Kidney epithelial cell (primary cell): ENCODE measurements at regions not wholly inside any gene's neighbourhood (a gene's known extent, or its start where the extent isn't known, plus 50 kb on each side); places are given as distances from the start of the nearest gene placed in this dataset.

Experiments
- DNase-seq: peaks from one replicate; pipeline ENCODE4 v3.0.0-alpha.2; 2010; ENCODE audit warnings: low read depth
- H3K27me3 ChIP-seq: 2 replicates; pipeline ENCODE4 v1.6.0; 2011; ENCODE audit warnings: low read length; ENCODE audit not compliant: control insufficient read depth, insufficient read depth
- H3K36me3 ChIP-seq: 2 replicates; pipeline ENCODE4 v1.5.1; 2011; ENCODE audit warnings: low read length; ENCODE audit not compliant: control insufficient read depth, insufficient read depth
- H3K4me3 ChIP-seq: 2 replicates; pipeline ENCODE4 v1.5.1; 2011; ENCODE audit warnings: low read depth, mild to moderate bottlenecking, control low read depth, low read length
- TF ChIP-seq, protein P1 (sequence below): IDR thresholded peaks from 2 replicates; pipeline ENCODE4 v1.5.1; 2011; ENCODE audit warnings: mild to moderate bottlenecking, moderate library complexity, low read length, control low read depth, inconsistent platforms; ENCODE audit not compliant: insufficient read depth, poor library complexity, severe bottlenecking

DNA sequence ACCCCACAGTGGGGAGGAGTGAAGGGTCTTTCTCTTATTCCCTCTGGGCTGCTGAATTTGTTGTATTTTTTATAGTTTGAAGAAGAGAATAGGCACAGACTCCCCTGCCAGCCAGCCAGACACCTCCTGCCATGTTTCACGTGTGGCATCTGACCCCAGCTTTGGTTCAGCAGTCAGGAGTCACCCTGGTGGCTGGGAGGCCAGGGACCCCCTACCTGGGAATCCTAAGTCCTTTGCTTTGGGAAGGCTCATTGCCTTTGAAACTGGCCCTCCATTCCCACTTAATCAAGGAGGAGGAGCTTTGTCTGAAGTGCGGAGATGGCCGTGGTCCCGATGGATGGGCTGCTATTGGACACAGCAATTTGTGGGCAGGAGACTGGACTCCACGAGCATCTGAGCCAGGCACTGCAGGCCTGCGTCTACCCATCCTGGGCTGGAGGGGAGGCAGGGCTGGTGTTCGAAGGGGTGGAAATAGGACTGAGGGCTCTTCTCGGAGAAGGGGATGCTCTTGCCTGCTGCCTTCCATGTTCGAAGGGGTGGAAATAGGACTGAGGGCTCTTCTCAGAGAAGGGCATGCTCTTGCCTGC, 196.1 kb downstream of the DLL1 start:
- Histone ChIP-seq H3K36me3 (no peaks in the 10 kb centered on the region), H3K4me3 (no peak overlapping the region), H3K27me3 (peaks cover 10% of the 10 kb centered on the region)
- TF ChIP-seq, protein P1, sequence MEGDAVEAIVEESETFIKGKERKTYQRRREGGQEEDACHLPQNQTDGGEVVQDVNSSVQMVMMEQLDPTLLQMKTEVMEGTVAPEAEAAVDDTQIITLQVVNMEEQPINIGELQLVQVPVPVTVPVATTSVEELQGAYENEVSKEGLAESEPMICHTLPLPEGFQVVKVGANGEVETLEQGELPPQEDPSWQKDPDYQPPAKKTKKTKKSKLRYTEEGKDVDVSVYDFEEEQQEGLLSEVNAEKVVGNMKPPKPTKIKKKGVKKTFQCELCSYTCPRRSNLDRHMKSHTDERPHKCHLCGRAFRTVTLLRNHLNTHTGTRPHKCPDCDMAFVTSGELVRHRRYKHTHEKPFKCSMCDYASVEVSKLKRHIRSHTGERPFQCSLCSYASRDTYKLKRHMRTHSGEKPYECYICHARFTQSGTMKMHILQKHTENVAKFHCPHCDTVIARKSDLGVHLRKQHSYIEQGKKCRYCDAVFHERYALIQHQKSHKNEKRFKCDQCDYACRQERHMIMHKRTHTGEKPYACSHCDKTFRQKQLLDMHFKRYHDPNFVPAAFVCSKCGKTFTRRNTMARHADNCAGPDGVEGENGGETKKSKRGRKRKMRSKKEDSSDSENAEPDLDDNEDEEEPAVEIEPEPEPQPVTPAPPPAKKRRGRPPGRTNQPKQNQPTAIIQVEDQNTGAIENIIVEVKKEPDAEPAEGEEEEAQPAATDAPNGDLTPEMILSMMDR, result no peak
- no peak for DNase-seq

DNA sequence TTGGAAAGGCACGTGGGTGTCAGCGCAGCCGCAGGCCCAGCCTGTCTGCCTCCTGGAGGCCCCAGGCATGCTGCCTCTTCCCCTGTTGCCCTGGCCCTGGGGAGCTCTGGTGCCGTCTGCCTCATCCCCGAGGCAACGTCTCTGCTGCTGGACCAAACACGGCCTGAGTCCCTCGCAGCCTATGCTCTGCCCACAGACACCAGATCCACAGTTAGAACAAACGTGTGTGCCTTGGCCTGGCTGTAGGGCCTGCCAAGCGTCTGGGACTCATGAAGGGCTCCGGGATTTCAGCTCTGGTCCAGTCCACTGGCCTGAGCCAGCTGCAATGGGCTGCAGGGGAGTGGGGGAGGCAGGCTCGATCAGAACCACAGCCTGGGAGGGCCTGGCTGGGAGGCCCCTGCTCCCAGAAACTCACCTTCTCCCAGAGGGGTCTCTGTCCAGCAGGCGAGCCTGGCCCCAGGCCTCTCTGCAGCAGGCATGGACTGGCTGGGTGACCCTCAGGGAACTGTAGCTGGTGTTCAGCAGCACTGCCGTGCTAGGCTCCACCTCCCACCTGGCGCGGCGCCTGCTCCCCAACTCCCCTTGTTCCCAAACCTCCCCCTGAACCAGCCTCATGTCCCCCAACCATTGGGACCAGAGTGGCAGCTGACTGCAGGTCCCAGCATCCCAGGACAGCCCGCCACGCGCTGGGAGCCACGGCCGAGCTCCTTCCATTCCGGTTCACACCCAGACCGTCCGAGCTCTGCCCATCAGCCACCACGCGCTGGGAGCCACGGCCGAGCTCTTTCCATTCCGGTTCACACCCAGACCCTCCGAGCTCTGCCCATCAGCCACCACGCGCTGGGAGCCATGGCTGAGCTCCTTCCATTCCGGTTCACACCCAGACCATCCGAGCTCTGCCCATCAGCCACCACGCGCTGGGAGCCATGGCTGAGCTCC, 197.0 kb downstream of the DLL1 start:
- peaks cover 10% of the 10 kb centered on the region for H3K27me3 ChIP-seq
- no peak for DNase-seq

DNA sequence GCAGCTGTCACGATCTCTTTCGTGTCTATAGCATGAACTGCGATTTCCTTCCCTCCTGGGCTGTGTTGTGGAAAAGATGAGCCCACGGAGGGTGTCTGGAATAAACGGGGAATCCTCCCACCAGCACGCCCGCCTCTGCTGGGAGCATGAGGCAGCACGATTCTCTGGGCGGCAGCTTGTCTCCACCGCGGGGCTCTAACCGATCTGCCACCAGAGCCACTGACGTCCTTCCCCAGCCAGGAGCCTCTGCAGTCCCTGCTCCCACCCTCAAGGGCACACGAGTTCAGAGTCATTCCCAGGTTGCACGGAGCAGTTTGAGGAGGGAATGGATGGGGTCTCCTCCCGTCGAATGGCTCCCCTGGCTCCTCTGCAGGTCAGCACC, 197.6 kb downstream of the DLL1 start:
- peaks cover 10% of the 10 kb centered on the region for H3K27me3 ChIP-seq
- DNase-seq, result no peak

More for the DNA sequence above, 197.0 kb downstream of the DLL1 start:
- TF ChIP-seq, protein P1, result no peak
- Histone ChIP-seq H3K36me3 (no peaks in the 10 kb centered on the region), H3K4me3 (no peak overlapping the region)

DNA sequence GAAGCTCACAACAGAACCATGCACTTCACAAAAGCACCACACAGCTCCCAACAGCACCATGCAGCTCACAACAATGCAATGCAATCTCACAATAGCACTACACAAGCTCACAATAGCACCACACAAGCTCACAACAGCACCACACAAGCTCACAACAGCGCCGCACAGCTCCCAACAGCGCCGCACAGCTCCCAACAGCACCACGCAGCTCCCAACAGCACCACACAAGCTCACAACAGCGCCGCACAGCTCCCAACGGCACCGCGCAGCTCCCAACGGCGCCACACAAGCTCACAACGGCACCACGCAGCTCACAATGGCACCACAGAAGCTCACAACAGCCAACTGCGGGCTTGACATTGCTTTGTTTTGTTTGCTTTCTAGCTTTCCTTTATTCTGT, 198.1 kb downstream of the DLL1 start:
- Histone ChIP-seq H3K4me3 (no peak overlapping the region), H3K36me3 (no peaks in the 10 kb centered on the region), H3K27me3 (peaks cover 10% of the 10 kb centered on the region)
- TF ChIP-seq, protein P1, result no peak
- no peak for DNase-seq

More for the DNA sequence above, 197.6 kb downstream of the DLL1 start:
- TF ChIP-seq, protein P1, result no peak
- Histone ChIP-seq H3K4me3 (no peak overlapping the region), H3K36me3 (no peaks in the 10 kb centered on the region)

DNA sequence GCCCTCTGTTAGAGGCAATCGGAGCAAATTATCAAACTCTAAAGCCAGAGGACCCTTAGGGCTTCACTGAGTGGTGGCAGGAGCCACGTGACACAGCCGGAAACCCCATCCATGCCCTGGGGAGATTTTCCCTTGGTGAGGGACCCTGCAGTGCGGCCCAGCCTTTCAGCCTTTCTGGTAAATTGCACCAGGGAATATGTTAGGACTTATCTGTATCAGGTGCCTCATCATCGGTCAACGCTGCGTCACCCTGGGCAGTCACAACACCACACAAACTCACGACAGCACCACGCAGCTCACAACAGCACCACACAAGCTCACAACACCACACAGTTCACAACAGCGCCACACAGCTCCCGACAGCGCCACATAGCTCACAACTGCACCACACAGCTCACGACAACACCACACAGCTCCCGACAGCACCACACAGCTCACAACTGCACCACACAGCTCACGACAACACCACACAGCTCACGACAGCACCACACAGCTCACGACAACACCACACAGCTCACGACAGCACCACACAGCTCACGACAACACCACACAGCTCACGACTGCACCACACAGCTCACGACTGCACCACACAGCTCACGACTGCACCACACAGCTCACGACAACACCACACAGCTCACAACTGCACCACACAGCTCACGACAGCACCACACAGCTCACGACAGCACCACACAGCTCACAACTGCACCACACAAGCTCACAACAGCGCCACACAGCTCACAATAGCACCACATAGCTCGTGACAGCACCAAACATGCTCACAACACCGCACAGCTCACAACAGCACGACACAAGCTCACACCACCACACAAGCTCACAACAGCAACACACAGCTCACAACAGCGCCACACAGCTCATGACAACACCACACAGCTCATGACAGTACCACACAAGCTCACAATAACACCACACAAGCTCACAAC, 199.0 kb downstream of the DLL1 start:
- Histone ChIP-seq H3K36me3 (no peaks in the 10 kb centered on the region), H3K27me3 (peaks cover 7% of the 10 kb centered on the region), H3K4me3 (no peak overlapping the region)
- TF ChIP-seq, protein P1, result no peak
- DNase-seq, result no peak
